ENCODE measurements at regions not wholly inside any gene's neighbourhood (a gene's known extent, or its start where the extent isn't known, plus 50 kb on each side); places are given as distances from the start of the nearest gene placed in this dataset.
A peak's percentile ranks its signal among the peaks of the same experiment; 100 is the strongest.

DNA sequence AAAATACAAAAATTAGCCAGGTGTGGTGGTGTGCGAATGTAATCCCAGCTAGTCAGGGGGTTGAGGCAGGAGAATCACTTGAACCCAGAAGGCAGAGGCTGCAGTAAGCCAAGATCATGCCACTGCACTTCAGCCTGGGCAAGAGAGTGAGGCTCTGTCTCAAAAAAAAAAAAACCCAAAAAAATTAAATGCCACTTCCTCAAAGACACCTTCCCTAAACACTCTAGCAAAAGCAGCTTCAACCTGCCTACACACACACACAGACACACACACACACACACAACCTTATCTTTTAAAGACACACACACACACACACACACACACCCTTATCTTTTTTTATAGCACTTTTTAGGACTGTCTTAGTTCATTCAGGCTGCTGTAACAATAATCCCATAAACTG lies 201.7 kb upstream of the PSMD7 start:
- DNase-seq: no peak

DNA sequence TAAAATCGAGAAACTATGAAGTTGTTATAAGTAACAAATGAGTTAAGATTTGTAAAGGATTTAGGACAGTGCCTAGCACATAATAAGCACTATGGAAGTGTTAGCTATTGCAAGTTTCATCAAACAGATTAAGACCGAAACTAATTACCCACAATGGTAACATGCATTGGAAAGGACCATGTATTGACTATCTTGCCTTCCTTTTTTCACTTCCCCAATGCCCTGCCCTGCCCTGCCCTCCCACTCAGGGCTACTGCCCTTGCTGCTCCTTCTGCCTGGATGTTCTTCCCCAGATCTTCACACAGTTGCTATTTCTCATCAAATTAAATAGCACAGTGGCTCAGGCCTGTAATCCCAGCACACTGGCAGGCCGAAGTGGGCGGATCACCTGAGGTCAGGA lies 202.1 kb upstream of the PSMD7 start:
- no peak for DNase-seq

DNA sequence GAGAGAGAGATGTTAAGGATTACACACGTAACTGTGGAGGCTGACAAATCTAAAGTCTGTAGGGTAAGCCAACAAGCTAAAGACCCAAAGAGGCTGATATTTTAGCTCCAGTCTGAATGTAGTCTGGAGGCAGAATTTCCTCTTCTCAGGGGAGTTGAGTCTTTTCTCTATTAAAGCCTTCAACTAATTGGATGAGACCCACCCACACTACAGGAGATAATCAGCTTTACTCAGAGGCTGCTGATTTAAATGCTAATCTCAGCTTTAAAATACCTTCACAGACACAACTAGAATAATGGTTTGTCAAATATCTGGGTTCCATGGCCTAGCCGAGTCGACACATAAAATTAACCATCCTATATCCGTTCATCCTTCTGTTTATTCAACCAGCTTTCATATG lies 204.3 kb upstream of the PSMD7 start:
- DNase-seq: no peak

DNA sequence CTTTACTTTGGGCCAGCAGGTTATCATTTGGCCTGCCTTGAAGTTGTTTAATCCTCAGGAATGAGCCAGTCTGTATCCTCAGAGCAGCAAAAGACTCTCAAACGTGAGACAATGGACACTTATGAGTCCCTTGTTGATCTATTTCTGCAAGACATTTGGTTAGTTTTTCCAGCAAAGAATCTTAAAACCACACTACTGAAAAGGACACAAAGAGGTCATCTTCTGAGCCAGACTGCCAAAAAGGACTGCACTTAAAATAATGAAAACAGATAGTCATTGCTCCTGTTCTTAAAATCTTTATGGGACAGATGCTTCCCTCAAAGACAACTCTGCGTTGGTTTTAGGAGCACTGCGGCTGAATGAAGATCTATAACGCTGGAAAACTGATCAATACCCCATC lies 205.7 kb upstream of the PSMD7 start:
- DNase-seq: peak in 2 of 3 donors; percentile 36 to 56

DNA sequence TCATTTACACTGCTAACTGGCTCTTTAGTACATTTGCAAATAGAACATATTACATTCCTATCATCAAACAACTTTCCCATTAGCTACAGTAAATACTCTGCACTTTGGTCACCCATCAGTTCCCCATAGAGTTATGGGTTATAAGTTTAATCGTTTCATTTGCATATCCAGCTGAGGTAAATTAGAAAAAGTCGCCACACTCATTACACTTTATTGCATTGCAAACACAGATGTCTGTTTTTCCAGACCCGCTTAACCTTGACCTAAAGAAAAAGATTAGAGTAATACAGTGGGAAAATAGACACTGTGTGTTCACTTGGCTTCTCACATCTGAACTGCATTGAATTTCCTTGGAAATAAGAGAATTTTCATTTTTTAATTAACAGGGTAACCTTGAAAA lies 213.1 kb upstream of the PSMD7 start:
- no peak for DNase-seq

DNA sequence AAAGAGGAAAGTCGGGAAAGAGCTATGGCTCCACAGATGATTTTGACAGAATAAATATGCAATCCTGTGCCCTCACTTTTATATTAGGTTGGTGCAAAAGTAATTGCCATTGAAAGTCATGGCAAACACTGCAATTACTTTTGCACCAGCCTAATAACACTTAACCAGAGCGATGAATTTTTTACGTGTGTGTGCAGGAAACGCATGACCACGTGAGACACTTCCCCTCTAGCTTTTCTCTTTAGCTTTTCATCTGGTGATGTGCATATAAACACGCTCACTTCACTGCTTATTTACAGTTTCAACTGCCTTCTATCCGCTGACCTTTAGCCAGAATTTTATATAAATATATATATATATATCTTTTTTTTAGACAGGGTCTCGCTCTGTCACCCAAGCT lies 216.3 kb upstream of the PSMD7 start:
- DNase-seq: no peak

DNA sequence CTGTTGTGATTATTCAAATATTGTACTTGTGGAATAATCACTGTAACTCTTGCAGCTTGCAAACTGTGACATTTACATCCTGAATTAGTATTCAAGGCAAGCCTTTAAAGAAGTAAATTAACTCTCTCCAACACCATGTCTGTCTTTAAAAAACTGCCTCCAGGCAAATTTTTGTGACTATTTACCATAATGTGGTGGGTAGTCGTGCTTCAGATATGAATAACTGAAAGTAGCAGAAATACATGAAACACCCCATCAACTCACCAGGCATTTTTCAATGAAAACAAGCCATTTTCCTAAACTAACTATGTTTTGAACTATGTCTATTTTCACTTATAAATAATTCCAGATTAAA lies 217.4 kb upstream of the PSMD7 start:
- no peak for DNase-seq

DNA sequence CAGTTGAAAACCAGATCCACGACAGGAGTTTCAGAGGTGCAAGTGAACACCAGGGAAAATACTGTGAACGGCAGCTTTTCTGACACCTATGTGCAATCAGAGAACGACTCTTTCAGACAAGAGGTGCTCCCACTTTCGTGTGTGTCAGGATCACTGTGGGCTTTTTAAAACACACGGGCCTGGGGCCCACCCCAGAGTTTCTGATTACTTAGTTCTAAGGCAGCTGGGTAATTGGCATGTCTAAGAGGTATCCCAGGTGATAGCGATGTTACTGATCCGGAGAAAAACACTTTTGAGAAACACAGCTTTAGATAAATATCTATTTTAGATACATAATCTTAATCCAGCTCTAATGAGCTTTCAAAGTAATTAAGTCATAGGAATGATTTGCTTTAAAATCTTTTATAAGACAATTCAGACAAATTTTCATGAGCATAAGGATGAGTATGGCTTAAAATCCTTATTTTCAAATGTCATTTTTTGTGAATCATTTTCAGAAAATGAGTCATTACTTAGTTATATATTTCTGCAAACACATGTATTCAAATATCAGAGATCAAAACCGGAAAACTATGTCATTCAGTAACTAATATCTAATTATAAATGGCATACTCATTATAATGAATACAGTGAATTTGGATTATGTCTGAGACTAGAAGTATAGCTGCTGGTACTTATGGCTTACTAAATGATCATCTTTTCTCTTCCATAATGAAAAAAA lies 217.9 kb upstream of the PSMD7 start:
- no peak for DNase-seq

DNA sequence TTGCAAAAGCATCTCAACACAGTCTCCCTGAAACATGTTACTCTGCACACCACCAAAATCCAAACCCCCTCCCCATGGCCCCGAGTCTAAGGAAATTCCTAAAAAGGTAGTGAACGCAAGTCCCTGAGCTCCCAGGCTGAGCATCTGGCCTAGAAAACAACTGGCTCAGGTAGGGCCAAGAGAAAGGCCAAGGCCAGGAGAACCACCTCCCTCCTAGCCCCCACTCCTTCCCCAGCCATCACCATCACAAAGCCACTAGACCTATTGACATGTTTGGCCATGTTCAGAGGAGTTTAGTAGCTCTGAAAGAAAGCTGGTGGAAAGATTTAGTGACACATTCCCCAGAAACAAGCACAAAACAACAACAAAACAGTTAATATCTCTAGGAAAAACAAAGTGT lies 220.0 kb upstream of the PSMD7 start:
- DNase-seq: no peak

DNA sequence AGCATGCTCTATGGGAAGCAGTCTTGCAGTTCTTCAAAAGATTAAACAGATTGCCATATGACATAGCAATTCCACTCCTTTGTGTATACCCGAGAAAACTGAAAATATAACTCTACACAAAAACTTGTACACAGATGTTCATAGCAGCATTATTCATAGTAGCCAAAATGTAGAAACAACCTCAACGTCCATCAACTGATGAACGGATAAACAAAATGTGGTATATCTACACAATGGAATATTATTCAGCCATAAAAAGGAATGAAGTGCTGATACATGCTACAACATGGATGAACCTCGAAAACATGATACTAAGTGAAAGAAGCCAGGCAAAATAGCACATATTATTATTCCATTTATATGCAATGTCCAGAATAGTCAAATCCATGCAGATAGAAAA lies 221.2 kb upstream of the PSMD7 start:
- no peak for DNase-seq

DNA sequence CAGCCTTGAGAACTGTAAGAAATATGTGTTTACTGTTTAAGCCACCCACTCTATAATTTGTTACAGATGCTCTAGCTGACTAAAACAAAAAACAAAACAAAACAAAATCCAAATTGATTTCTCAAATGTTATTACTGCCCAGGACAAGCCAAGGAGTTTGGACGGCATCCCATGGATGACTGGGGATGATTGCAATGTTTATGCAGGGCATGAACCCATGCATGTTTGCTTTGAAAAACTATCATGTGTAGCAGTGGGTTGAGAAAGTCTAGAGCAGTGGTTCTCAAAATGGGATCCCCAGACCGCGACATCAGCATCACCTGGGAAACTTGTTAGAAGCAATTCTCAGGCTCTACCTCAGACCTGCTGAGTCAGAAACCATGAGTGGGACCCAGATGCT lies 223.2 kb upstream of the PSMD7 start:
- peak in 2 of 3 donors; percentile 6 to 50 for DNase-seq

DNA sequence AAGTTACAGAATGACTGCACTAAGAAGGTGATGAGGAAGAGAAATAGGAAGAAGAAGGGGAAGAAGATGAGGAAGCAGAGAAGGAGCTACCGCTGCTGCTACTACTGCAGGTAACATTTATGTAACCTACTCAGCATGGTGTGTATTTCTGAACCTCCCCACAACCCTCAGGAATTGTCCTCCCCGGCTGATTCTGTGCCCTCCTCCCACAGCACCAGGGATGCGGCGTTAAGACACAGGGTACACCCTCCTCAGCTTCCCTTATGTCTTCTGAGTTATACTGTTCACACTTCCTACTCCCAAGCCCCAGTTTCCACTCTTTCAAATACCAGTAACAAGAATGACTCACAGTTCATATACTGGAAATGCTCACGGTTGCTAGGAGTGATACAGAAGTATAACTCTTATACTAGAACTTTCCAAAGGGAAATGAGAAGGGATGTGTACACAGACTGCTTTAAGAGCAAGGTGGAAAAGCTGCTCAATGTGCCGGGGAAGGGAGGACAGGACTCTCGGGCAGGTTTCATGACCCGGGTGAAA lies 224.5 kb upstream of the PSMD7 start:
- DNase-seq: no peak

DNA sequence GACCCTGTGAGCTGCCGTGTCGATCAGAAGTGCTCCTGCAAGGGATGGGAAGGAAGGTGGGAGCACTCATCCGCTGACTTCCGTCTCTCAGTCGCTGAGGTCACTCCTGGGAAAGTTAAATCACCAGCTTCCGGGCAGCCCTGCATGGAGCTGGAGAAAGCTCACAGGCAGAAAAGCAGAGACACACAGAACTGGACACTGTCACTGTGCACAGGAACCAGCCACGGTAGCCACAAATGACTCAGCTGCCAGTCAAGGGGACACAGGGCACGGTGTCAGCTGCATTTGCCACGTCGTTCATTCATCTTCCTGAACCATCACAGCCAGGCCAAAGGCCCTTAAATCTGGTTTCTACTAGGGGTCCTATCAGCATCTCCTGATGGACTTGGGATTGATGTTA lies 226.4 kb upstream of the PSMD7 start:
- no peak for DNase-seq

DNA sequence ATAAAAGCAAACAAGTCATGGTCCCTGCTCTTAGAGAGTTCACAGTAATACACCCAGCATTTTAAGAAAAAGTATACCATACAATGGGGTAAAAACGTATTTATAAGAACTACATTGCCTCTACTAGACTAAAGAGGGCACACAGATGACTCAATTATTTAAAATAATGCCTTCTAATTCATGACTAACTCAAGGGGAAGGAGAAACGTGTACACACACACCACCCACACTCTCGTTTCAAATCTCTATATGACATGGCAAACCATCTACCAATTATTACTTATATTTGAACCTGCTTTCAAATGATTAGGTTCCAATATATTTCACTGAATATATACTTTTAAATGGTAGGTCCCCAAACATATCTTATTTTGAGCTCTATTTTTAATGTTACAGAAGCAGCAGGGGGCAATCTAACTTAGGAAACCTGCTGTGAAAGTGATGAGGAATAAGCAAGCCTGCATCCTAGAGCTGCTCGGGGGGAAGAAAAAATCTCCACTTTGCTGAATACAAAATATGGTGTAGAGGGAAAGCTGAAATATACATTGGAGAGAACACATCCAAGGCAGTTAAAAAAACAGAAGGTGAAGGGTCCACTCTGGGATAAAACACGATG lies 232.4 kb upstream of the PSMD7 start:
- DNase-seq: peak in 2 of 3 donors; percentile 14 to 47

DNA sequence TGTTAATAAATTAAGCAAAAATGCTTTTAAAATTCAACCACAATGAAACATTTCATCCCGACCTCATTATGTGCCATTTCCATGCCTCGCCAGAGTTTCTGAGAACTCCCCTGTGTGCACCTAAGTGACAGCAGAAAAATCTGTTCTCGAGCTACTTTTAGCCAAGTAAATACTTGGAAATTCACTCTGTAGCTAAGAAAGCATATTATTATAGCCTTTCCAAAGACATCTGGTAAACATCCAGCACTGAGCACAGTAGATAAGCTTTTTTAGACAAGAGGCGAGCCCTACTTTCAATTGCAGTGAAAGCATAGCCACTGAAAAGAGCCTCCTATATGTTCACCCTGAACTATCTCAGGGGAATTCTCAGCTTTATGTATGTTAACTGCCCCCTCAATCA lies 242.8 kb upstream of the PSMD7 start:
- DNase-seq: peak; percentile 66 to 84 (median 73)

DNA sequence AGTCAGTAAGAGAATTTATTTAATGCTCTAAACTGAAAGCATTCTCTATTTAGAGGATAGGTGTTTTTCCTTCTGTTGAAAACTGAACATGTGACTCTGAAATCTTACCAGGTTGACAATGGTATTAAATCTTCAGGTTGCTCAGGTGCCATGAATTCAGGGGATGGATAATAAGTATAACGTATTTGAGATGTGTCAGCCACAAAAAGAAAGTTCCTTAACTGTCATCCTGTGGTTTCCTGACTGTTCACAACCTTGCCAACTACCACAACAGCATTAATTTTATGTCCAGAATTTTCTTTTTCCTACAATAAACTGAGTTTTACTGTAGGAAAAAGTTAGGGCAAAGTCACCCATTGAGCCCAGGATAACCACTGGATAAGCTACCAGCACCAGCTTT lies 243.3 kb upstream of the PSMD7 start:
- no peak for DNase-seq

DNA sequence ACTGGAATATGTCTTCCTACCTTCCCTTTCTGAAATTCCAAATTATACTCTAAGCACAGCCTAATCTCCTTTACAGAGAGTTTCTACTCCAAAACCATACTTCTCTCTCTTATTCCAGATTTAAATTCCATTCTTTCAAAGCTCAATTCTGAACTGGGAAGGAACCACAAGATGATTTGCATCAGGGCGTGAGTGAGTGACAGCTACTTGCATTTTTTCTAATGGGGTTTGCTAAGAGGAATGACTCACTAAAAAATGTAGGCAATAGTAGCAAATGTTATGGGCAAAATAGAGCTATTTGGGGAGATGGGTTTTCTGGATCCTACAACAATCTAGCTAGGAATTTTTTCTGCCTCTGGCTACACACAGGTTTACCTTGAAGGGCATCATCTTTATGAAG lies 244.6 kb upstream of the PSMD7 start:
- DNase-seq: no peak

DNA sequence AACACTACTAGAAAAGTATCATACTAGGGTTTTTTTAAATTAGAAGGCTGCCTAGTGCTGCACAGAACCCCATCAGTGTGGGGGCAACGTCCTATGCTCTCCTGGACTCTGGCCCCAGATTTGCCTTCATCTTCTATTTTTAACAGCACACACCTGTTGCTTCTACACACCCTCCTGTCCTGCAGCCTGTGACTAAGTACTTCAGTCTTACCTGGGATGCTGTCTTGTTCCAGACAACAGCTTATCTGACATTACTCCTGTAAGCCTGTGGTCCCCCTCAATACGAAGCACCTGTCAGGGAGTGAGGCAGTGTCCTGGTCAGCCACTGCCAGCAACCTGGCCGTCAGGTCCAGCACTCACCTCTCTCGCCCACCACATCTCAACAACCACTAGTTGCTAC lies 247.6 kb upstream of the PSMD7 start:
- no peak for DNase-seq

DNA sequence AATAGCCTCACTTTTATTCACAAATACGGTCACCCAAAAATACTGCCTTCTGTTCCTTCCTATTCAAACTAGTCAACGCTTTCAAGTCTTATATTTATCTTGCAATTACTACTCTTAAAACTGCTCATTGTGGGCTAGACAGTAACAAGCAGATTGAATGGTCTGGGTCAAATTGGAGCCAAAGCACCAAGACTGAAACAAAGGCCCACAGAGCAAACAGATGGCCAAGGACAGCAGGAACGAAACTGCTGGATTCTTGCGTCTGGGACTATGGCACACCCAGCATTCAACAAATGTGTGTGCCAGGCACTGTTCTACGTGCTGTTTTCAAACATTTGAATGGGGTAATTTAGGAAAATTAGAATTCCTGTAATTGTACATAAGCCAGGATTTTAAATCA lies 250.1 kb upstream of the PSMD7 start:
- DNase-seq: no peak

DNA sequence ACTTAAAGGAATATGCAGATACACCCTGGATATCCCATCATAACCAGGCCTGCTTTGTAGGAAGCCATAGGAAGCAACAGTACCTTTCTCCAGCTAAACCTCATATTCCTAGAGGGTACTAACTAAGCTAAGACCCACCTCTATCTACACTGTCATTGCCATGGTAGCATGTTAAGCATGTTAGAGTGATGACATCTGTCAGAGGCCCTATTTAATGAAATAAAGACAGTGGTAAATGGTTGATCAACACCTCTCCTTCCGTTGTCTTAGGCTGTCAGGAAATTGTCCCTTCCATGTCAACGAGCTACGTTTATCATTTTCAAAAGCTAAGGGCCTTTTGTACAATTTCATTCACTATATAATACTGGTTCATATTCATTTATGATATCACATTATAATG lies 251.1 kb upstream of the PSMD7 start:
- no peak for DNase-seq

DNA sequence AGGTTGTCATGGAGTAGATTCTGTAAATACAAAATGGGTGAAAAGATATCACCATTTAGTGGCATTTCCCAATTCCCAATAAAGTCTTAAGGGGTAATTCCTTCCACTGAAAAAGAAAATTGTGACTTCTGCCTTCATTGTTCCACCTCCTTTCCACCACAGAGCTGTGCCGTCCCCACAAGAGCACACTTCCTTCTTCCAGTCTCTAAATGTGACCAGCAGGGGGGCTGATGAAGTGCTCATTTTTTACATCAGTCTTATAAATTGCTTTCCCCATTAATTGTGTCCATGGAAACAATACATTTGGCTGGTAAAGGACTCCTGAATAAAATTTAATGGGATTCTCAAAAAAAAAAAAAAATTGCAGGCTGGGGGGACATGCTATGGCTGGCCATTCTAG lies 260.8 kb upstream of the PSMD7 start:
- peak in 2 of 3 donors; percentile 26 to 40 for DNase-seq

DNA sequence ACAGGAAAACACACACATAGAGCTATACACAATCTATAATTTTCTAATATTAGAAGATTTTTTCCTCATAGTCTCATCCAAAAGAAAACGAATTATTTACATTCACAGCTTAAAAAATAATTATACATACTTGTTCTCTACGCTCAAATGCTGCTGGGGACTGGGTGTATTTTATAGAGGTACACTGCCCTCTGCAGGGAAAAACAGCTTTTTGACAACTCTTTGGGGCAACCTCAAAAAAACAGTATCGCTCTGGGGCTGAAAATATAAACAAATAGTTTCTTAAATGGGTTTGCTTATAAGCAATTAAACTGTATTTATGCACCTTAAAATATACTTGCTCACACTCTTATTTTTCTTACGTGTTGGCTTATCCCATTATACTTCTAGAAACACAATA lies 261.8 kb upstream of the PSMD7 start:
- DNase-seq: peak; percentile 36 to 75 (median 50)

DNA sequence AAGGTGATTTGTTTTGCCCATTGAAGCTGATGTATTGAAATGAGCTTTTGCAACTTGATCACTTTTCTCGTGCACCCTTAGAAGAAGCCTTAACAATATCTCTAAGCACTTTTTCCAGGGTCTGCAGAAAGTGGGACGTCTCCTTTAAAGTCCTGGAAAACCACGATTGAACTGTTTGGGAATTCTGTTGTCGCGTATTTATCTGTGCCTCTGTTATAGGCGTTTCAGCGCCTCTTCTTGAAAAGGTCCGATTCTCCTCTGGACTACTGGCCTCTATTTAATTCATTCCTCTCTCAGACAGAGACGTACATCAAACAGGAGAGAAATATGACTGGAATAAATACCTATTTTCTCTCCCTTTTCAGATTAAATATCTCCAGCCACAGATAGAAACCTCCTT lies 262.4 kb upstream of the PSMD7 start:
- DNase-seq: peak in 1 of 3 donors; percentile 37

All from muscle of back (tissue), 3 donors.